NCI-H187 (cell line): ENCODE measurements at regions not wholly inside any gene's neighbourhood (a gene's known extent, or its start where the extent isn't known, plus 50 kb on each side); places are given as distances from the start of the nearest gene placed in this dataset.

ENCODE experiments used
- DNase-seq, 2 experiments: peaks; one replicate each; lab custom pipeline; 2025; lab: John Stamatoyannopoulos, UW

- no peak for DNase-seq
These were observed 158.7 kb downstream of the DRD1 start for GRCh38 chr5:175285261-175285660.

GRCh38 chr5:175284806-175285205 is 159.2 kb downstream of the DRD1 start:
- DNase-seq: no peak

- no peak for DNase-seq
These were observed 161.3 kb downstream of the DRD1 start for GRCh38 chr5:175282611-175283225.

GRCh38 chr5:175281714-175282113 is 162.3 kb downstream of the DRD1 start:
- no peak for DNase-seq

- no peak for DNase-seq
These were observed 162.7 kb downstream of the DRD1 start for GRCh38 chr5:175281257-175281656.

- no peak for DNase-seq
These were observed 164.5 kb downstream of the DRD1 start for GRCh38 chr5:175279506-175279905.

- DNase-seq: no peak
These were observed 168.2 kb downstream of the DRD1 start for GRCh38 chr5:175275748-175276147.

GRCh38 chr5:175275097-175275496 is 168.9 kb downstream of the DRD1 start:
- DNase-seq: no peak

- DNase-seq: no peak
These were observed 169.8 kb downstream of the DRD1 start for GRCh38 chr5:175274171-175274570.

- no peak for DNase-seq
These were observed 179.6 kb downstream of the DRD1 start for GRCh38 chr5:175264406-175264805.

GRCh38 chr5:175263776-175264175 is 180.2 kb downstream of the DRD1 start:
- no peak for DNase-seq

GRCh38 chr5:175261526-175261925 is 182.5 kb downstream of the DRD1 start:
- no peak for DNase-seq

- no peak for DNase-seq
These were observed 182.9 kb downstream of the DRD1 start for GRCh38 chr5:175261037-175261436.

- no peak for DNase-seq
These were observed 186.2 kb downstream of the DRD1 start for GRCh38 chr5:175257847-175258194.

- no peak for DNase-seq
These were observed 186.7 kb downstream of the DRD1 start for GRCh38 chr5:175257128-175257846.

- DNase-seq: no peak
These were observed 189.8 kb downstream of the DRD1 start for GRCh38 chr5:175254155-175254554.

- no peak for DNase-seq
These were observed 190.4 kb downstream of the DRD1 start for GRCh38 chr5:175253597-175253996.

- DNase-seq: no peak
These were observed 191.7 kb downstream of the DRD1 start for GRCh38 chr5:175252234-175252805.

GRCh38 chr5:175250426-175250825 is 193.6 kb downstream of the DRD1 start:
- DNase-seq: no peak

- DNase-seq: no peak
These were observed 195.5 kb downstream of the DRD1 start for GRCh38 chr5:175248416-175248905.

GRCh38 chr5:175246889-175247520 is 197.0 kb downstream of the DRD1 start:
- DNase-seq: no peak

GRCh38 chr5:175246242-175246888 is 197.6 kb downstream of the DRD1 start:
- DNase-seq: no peak
